H1 (cell line): ENCODE measurements at regions not wholly inside any gene's neighbourhood (a gene's known extent, or its start where the extent isn't known, plus 50 kb on each side); places are given as distances from the start of the nearest gene placed in this dataset.

Experiments
- CTBP2 ChIP-seq: IDR thresholded peaks from 2 replicates; pipeline ENCODE4 v1.7.0; 2011; ENCODE audit warnings: borderline replicate concordance, mild to moderate bottlenecking, moderate library complexity, mixed read lengths, low read length; ENCODE audit not compliant: insufficient read depth, insufficient read length
- GTF2F1 ChIP-seq: IDR thresholded peaks from 2 replicates; pipeline ENCODE4 v1.6.1; 2012; ENCODE audit warnings: low read depth, low read length, improper control_type of control experiment, borderline replicate concordance
- HDAC2 ChIP-seq, 2 experiments: fragments of 300-600 bp in 1 of 2; sonication (generic) in 1 of 2; IDR thresholded peaks; 2 replicates each; pipeline ENCODE4 v1.6.1; 2011 to 2012; ENCODE audit warnings: low read depth in 2 of 2, low read length in 2 of 2, mild to moderate bottlenecking in 2 of 2, moderate library complexity in 2 of 2, borderline replicate concordance in 1 of 2, inconsistent platforms in 1 of 2
- HDAC6 ChIP-seq: IDR thresholded peaks from one replicate; pipeline ENCODE4 v1.7.1; 2012; ENCODE audit warnings: low read depth, mild to moderate bottlenecking, inconsistent platforms, low read length, moderate library complexity
- SIRT6 ChIP-seq: IDR thresholded peaks from one replicate; pipeline ENCODE4 v1.7.1; 2012; ENCODE audit warnings: low read length, inconsistent platforms
- TAF1 ChIP-seq: IDR thresholded peaks from 2 replicates; pipeline ENCODE4 v1.6.1; 2011; ENCODE audit warnings: mild to moderate bottlenecking, low read depth, low read length
- TF ChIP-seq, protein P1 (sequence below): fragments of 300-600 bp; sonication (generic); IDR thresholded peaks from 2 replicates; pipeline ENCODE4 v1.7.1; 2012; ENCODE audit warnings: low read length, moderate library complexity, mild to moderate bottlenecking, inconsistent platforms; ENCODE audit not compliant: insufficient replicate concordance

DNA sequence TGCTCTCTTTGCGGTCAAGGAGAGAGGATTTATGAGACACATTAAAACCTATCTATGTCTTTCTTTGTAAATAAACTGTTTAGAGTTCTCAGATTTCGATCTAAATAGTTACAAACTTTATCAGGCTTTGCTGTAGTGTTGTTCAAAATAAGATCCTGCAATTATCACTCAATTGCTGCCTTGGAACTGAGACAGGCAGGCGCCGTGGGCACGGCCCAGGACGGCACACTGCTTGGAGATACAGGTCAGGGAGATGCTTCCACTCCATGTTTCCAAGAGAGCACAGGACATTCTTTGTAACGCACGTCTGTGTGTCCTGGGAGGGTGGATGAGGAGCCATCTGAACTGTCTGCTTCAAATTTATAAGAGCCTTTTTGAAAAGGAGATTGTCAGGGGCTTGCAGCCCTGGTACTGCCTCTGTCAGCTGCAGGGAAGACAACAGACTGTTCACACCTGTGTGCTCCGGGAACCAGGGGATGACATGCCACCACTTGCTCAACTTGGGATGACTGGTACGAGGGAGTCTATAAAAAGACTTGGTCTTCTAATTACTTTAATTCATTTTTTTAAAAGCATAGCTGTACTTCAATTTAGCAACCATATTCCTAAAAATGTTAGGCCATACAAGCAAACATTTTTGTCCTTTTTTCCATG, 472.9 kb upstream of the RUNX1 start (continued):
- TF ChIP-seq, protein P1, sequence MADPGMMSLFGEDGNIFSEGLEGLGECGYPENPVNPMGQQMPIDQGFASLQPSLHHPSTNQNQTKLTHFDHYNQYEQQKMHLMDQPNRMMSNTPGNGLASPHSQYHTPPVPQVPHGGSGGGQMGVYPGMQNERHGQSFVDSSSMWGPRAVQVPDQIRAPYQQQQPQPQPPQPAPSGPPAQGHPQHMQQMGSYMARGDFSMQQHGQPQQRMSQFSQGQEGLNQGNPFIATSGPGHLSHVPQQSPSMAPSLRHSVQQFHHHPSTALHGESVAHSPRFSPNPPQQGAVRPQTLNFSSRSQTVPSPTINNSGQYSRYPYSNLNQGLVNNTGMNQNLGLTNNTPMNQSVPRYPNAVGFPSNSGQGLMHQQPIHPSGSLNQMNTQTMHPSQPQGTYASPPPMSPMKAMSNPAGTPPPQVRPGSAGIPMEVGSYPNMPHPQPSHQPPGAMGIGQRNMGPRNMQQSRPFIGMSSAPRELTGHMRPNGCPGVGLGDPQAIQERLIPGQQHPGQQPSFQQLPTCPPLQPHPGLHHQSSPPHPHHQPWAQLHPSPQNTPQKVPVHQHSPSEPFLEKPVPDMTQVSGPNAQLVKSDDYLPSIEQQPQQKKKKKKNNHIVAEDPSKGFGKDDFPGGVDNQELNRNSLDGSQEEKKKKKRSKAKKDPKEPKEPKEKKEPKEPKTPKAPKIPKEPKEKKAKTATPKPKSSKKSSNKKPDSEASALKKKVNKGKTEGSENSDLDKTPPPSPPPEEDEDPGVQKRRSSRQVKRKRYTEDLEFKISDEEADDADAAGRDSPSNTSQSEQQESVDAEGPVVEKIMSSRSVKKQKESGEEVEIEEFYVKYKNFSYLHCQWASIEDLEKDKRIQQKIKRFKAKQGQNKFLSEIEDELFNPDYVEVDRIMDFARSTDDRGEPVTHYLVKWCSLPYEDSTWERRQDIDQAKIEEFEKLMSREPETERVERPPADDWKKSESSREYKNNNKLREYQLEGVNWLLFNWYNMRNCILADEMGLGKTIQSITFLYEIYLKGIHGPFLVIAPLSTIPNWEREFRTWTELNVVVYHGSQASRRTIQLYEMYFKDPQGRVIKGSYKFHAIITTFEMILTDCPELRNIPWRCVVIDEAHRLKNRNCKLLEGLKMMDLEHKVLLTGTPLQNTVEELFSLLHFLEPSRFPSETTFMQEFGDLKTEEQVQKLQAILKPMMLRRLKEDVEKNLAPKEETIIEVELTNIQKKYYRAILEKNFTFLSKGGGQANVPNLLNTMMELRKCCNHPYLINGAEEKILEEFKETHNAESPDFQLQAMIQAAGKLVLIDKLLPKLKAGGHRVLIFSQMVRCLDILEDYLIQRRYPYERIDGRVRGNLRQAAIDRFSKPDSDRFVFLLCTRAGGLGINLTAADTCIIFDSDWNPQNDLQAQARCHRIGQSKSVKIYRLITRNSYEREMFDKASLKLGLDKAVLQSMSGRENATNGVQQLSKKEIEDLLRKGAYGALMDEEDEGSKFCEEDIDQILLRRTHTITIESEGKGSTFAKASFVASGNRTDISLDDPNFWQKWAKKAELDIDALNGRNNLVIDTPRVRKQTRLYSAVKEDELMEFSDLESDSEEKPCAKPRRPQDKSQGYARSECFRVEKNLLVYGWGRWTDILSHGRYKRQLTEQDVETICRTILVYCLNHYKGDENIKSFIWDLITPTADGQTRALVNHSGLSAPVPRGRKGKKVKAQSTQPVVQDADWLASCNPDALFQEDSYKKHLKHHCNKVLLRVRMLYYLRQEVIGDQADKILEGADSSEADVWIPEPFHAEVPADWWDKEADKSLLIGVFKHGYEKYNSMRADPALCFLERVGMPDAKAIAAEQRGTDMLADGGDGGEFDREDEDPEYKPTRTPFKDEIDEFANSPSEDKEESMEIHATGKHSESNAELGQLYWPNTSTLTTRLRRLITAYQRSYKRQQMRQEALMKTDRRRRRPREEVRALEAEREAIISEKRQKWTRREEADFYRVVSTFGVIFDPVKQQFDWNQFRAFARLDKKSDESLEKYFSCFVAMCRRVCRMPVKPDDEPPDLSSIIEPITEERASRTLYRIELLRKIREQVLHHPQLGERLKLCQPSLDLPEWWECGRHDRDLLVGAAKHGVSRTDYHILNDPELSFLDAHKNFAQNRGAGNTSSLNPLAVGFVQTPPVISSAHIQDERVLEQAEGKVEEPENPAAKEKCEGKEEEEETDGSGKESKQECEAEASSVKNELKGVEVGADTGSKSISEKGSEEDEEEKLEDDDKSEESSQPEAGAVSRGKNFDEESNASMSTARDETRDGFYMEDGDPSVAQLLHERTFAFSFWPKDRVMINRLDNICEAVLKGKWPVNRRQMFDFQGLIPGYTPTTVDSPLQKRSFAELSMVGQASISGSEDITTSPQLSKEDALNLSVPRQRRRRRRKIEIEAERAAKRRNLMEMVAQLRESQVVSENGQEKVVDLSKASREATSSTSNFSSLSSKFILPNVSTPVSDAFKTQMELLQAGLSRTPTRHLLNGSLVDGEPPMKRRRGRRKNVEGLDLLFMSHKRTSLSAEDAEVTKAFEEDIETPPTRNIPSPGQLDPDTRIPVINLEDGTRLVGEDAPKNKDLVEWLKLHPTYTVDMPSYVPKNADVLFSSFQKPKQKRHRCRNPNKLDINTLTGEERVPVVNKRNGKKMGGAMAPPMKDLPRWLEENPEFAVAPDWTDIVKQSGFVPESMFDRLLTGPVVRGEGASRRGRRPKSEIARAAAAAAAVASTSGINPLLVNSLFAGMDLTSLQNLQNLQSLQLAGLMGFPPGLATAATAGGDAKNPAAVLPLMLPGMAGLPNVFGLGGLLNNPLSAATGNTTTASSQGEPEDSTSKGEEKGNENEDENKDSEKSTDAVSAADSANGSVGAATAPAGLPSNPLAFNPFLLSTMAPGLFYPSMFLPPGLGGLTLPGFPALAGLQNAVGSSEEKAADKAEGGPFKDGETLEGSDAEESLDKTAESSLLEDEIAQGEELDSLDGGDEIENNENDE: no peak
- TF ChIP-seq CTBP2 (no peak), GTF2F1 (no peak), HDAC6 (no peak), HDAC2 (IDR thresholded peaks at IDR 0.05; ENCODE audit: borderline replicate concordance in 1 of 2, low read depth in 2 of 2, low read length in 2 of 2) (no peak), TAF1 (no peak), SIRT6 (no peak)
